ENCODE measurements at regions not wholly inside any gene's neighbourhood (a gene's known extent, or its start where the extent isn't known, plus 50 kb on each side); places are given as distances from the start of the nearest gene placed in this dataset.

DNA sequence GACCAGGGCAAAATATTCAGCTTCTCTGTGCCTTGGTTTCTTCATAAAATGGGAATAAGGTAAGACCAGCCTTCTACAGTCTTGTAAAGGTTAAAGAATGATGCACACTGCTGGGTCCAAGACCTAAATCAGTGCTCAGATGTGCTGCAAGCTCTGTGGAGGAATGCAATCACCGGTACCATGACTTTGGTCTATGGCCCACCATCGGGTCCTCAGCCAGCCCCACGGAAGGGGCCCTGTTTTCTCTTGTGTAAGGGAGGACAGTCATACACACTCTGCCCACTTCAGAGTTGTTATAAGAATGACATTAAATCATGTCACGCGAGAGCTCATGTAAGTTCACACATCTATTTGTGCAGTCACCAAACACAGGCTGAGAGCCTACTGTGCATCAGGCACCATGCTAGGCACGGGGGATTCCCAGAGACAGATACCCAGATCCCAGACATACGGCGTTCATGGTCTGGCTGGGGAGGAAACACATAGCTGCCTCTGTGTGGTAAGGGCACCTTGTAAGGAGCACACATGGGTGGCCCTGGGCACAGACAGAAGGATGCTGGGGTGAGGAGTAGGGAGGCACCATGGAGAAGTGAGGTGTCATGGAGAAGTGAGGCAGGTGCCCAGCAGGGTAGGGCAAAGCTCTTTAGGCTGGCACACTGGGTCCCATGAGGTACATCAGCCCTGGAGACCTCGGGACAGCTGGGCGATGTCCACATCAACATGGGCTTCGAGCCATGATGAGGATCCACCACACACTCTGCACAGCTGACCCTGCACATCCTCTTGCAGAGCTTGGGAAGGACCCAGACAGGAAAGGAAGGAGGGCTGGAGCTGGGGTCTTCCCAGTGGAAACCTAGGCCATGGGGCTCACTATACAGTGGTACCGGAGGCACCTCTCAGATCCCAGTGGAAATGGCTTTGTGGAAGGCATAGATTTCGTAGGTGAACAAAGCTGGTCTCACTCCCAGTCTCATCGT, 190.4 kb upstream of the DIO3 start:
- in situ Hi-C loops (cut with HindIII; ENCODE audit: low sequenced_read_pairs), result no loop called here
- no peak for DNase-seq (ENCODE audit: low spot score)

DNA sequence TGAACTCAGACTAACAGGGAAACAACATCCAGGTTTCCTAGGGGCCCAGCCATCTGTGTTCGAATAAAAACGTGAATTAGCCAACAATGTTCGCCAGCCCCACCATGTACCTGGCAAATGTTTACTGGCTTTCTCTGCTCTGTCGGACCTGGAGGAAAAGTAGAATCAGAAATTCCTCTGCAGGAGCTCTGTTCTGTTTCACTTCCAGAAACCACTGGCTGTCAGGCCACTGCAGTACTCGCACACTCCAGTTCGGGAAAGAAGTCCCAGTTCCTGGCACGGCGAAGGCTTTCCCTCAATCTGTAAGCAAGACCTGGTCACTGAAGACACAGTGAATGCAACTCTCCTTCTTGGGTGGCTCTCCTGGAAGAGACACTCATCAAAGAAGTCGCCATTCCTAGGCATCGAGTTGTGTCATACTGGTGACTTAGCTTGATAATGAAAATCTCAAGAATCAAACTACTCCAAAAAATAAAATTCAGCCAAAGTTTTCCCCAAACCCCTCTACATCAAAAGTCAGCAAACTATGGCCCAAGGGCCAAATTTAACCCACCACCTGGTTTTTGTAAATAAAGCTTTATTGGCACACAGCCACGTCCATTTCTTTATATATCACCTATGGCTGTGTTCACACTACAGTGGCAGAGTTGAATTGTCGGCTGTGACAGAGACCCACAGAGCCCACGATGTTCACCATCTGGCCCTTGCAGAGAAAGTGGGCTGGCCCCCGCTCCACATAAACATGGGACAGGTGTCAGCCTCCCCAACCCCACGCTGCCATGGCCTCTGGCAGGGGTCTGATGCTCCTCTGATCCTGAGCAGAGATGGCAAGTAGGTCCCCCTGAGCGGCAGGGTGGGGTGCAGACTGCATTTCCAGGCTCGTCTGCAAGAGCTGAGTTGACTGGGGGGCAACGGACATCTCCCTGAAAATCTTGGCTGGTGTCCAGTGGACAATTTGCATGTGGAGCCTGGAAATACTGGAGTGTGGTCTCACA, 189.2 kb upstream of the DIO3 start:
- in situ Hi-C loops (cut with HindIII; ENCODE audit: low sequenced_read_pairs), result no loop called here
- DNase-seq (ENCODE audit: low spot score), result peak; percentile 92

DNA sequence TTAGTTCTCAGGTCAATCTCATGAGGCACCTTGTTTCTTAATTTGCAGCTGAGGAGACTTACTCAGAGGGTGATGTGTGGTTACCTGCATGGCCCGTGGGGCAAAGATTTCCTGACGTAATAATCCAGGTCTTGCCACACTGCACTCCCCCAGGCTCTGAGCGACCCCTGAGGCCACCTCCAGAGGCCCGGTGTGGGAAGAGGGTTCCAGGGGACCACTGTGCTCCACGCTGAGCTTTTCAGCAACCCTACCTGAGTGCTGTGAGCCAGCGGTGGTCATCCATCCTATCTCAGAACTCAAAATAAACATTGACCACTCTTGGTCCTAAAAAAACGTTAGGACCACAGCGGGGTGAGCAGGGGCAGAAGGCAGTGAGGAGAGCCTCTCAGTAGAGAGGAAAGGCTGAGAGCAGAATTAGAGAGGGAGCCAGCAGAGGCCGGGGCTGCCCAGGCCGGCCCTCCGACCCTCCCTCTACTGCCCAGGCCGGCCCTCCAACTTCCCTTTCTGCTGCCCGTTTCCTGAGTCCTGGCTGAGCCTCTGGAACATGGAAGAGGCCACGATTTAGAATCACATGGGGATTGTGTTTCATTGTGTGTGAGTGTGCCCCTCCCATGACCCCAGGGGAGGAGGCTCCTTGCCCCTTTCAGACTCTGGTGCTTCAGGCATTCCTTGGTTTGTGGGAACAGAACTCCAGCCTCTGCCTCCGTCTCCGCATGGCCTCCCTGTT, 188.2 kb upstream of the DIO3 start:
- in situ Hi-C loops (cut with HindIII; ENCODE audit: low sequenced_read_pairs), result no loop called here
- no peak for DNase-seq (ENCODE audit: low spot score)

DNA sequence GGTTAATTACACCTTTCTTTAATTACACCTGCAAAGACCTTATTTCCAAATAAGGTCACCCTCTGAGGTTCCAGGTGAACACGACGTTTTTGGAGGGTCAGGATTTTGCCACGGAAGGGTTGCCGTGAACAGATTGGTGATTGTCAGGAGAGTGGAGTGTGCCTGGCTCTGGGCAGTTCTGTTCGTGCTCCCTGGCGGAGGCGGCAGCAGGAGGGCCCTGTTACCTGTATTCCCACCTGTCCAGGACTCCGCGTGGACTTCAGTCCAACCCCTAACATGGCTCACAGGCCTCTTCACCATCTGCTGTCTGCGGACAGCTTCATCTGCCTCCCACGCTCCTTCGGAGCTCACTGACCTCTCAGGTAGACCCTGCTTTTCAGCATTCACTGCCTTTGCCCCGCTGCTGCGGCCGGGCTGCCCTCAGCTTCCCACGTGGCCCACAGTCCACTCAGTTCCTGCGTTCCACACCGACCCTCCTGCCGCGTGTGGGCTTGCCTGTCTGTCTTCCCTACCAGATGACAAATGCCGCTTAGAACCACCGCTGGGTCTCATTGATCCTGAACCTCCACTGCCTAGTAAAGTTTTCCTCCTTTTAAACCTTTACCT, 187.5 kb upstream of the DIO3 start:
- in situ Hi-C loops (cut with HindIII; ENCODE audit: low sequenced_read_pairs), result no loop called here
- DNase-seq (ENCODE audit: low spot score), result no peak

DNA sequence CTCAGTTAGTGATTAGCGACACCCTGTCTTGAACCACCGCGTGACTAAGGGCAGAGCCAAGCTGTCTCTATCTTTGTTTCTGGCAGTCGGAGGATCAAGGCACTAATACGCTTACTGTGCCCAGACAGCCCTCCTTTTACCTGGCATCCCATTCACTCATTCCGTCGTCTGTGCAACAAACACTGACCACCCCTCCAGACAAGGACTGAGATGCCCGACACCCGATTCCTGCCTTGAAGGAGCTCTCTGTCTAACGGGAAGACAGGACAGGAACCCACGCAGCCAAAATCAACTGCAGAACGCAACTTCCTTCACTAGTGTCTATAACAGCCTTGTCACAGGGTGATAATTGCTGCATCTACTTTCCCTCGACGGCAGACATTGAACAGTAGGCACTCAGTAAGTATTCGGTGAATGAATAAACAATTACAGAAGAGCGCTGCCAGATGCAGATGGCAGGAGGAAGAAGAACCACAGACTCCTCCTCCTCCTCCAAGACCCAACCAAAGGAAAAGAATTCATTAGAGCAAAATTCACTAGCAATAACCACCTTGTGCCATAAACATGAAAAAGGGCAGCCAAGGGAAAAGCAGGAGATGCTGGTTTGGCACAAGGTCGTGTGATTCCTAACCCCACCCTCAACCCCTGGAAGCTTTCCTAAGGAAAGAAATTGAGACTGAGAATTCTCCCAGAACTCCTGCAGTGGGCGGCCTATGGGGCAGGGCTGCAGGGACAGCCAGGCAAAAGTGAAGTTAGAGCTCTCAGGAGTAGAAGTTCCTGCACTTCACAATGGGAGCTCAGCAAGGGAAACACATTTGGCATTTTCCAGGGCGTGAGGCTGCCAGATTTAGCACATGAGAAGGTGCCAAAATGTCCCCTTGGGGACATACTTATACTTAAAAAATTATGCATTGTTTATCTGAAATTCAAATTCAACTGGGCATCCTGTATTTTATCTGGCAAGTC, 186.6 kb upstream of the DIO3 start:
- DNase-seq (ENCODE audit: low spot score), result no peak
- in situ Hi-C loops (cut with HindIII; ENCODE audit: low sequenced_read_pairs), result no loop called here

DNA sequence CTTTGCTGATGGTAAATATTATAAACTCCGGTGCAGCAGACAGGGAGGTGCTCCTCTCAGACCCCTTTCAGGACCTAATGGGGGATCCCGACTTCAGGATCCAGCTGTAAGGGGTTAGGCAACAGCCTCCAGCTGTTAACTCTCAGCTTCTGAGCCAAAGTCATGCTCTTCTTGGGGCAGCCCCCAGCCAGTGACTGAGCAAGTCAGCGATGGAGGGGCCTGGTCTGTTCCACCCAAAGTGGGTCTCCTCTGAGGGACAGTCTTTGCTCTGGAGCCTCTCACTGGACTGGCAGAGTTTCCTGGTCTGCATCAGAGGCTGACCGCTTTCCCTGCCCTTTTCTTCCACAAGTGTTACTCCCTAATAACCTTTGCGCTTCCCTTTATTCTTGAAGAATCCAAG, 184.2 kb upstream of the DIO3 start:
- in situ Hi-C loops (cut with HindIII; ENCODE audit: low sequenced_read_pairs), result no loop called here

DNA sequence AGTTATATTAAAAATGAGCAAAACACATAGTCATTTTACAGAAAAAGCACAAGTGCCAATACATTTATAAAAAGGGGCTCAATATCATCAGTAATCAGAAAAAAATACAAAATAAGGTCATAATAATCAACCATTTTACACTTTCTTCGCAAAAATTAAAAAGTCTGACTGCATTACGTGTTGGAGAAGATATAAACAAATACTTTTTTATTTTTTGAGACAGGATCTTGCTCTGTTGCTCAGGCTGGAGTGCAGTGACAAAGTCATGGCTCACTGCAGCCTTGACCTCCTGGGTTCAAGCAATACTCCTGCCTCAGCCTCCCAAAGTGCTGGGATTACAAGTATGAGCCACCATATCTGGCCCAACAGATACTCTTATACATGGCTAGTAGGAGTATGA, 181.5 kb upstream of the DIO3 start:
- no peak for DNase-seq (ENCODE audit: low spot score)
- in situ Hi-C loops (cut with HindIII; ENCODE audit: low sequenced_read_pairs), result no loop called here

More for the DNA sequence above, 184.2 kb upstream of the DIO3 start:
- DNase-seq (ENCODE audit: low spot score), result no peak

DNA sequence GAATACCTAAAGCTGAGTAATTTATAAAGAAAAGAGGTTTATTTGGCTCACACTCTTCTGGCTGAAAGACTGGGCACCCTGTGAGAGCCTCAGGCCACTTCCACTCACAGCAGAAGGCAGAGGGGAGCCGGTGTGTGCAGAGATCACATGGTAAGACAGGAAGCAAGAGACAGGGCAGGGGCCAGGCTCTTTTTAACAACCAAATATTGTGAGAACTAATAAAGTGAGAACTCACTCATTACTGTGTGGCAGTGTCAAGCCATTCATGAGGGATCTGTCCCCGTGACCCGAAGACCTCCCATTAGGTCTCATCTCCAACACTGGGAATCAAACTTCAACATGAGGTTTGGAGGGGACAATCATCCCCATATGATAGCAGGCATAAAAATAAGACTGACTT, 180.8 kb upstream of the DIO3 start:
- in situ Hi-C loops (cut with HindIII; ENCODE audit: low sequenced_read_pairs), result no loop called here

DNA sequence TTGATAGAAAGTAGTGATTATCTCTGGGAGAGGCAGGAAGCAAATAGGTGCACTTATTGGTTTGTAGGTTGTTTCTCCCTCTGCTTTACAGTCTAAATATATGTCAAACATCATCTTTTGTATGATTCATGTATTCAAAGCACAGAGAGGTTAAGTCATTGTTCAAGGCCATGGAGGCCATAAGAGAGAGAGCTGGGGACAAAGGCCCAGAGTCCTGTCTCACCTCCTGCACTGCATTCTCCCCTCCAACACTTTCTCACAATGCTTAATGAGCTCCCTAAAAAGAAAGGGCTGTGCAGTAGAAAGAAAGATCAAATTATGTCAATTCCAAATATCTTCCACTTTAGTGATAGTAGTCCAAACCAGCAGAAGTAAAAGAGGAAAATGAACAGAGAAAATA, 180.4 kb upstream of the DIO3 start:
- in situ Hi-C loops (cut with HindIII; ENCODE audit: low sequenced_read_pairs), result no loop called here

More for the DNA sequence above, 180.8 kb upstream of the DIO3 start:
- DNase-seq (ENCODE audit: low spot score), result no peak

DNA sequence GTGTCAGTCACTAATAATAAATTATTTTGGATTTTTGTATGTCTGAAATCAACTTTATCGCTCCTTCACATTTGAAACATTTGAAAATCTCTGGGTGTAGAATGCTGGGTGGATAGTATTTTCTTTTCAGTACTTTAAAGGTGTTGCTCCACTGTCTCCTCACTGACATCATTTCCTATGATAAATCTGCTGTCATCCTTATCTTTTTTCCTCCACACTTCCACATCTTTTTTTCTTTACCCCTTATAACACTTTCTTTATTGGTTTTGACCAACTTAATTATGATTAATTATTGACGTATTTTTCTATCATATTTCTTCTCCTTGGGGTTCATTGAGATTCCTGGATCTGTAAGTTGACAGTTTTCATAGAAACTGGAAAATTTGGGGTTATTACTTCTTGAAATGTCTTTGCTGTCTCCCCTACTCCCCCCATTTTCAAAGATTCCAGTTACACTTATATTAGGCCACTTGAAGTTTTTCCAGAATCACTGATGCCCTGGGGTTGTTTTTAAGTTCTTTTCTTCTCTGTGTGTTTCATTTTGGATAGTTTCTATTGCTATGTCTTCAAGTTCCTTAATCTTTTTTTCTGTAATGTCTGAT, 177.5 kb upstream of the DIO3 start:
- no peak for DNase-seq (ENCODE audit: low spot score)
- in situ Hi-C loops (cut with HindIII; ENCODE audit: low sequenced_read_pairs), result no loop called here

More for the DNA sequence above, 180.4 kb upstream of the DIO3 start:
- DNase-seq (ENCODE audit: low spot score), result no peak

DNA sequence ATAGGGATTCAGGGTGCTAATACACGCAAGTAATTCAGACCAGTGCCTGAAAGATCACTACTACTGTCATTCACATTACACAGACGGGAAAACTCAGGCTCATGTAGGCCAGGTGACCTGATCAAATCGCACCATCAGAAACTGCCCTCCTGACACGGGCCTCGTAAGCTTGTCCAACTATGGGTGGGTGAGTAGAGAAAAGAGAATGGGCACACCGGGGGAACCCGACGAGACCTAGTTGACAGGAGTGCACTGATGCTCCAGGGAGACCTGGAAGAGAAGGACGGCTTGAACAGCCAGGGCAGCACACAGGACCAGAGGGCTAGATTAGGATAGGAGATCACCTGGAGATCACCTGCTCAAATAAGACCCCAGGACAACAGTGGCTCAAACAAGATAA, 166.9 kb upstream of the DIO3 start:
- in situ Hi-C loops (cut with HindIII; ENCODE audit: low sequenced_read_pairs), result no loop called here
- DNase-seq (ENCODE audit: low spot score), result no peak

DNA sequence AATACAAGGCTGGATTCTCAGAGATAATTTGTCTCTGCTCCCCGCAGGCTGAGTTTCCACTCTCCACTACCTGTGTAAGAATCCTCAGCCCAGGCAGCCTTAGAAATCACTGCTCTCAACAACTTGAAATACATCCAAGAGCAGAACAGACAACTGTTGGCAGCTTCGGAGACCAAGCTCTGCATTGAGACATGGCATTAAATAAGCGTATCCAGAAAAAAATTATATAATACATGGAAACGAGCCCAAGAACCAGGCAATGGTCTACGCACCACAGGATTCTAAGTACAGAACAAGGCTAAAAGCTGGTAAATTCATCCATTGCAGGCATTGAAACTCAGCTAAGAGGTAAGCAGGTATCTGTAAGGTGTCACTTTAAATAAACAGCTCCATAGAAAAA, 165.5 kb upstream of the DIO3 start:
- DNase-seq (ENCODE audit: low spot score), result peak; percentile 62
- in situ Hi-C loops (cut with HindIII; ENCODE audit: low sequenced_read_pairs), result no loop called here

DNA sequence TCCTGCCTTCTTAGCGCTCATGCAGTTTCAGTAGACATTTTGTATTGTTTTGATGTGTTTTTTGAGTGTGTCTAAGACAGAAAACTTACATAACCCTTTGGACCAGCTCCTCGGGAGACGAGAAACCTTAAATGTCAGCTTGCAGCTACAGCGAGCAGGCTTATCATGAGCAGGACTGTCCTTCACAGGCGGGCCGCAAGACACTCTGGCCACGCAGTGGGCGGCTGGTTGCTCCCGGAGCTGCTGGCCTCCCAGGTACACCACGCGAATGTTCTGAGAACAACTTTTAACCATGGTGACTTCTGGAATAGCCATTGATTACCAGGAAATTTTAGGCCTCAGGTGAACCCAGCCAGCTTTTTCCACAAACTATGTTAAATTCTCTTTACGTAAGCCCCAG, 164.1 kb upstream of the DIO3 start:
- in situ Hi-C loops (cut with HindIII; ENCODE audit: low sequenced_read_pairs), result no loop called here
- no peak for DNase-seq (ENCODE audit: low spot score)

DNA sequence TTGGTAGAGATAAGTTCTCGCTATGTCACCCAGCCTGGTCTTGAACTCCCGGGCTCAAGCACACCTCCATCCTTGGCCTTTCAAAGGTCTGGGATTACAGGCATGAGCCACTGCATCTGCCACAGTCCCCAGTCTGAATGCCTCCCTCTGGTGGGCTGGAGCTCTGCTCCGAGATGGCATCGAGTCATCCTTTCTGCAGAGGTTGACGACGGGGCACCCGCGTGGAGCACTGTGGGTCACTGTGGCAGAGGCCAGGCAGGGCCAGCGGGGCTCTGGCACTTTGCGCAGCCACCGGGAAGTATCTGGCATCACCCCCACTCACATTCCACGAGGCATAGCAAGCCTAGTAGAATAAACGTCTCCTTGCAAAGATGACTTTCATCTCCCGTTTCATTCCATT, 163.3 kb upstream of the DIO3 start:
- in situ Hi-C loops (cut with HindIII; ENCODE audit: low sequenced_read_pairs), result no loop called here
- peak; percentile 1 for DNase-seq (ENCODE audit: low spot score)

DNA sequence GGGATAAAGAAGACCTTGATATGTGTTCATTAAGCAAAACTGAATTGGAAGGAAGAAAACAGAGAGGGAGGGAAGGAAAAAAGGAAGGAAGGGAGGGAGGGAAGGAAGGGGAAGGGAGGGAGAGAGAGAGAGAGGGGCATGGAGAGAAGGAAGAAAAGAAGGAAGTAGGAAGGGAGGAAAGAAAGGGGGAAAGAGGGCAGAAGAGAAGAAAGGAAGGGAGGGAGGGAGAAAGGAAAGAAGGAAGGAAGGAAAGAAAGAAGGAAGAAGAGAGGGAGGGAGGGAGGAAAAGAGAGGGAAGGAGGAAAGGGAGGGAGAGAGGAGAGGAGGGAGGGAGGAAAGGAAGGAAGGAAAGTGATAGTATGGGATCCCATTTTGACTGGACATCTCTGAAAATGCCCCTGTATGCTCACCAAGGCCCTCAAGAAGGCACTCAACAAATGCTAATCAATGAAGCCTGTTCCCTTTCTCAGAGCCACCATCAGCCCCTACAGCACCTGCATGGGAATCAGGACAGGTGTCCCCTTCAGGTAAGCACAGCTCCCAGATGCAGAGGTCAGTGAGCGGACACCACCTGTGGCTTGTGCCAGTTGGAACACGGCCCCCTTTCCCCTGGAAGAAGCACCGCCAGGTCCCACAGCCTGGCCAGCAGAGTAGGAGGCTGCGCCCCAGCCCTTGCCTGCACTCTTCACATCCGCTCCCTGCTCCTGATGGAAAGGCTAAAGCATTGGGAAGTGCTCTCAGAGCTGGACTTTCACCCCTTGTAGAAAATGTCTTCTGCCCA, 161.4 kb upstream of the DIO3 start:
- in situ Hi-C loops (cut with HindIII; ENCODE audit: low sequenced_read_pairs), result no loop called here
- no peak for DNase-seq (ENCODE audit: low spot score)

DNA sequence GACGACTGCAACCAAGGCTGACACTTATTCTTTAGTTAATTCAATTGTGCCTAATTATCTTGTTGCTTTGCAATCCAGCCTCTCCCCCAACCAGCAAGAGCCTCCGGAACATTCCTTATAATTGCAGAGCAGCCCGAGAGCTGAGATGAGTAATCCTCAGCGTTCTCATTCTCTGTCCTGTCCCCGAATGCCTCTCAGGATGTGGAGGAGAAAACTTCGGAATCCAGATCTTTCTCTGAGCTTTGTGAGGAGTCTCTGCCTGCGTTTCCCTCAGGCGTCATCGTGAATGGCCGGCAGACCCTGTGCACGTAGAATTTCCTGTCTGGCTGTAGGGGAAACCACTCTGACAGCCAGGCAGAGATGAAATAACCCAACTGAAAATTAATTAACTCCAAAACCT, 160.5 kb upstream of the DIO3 start:
- DNase-seq (ENCODE audit: low spot score), result no peak
- in situ Hi-C loops (cut with HindIII; ENCODE audit: low sequenced_read_pairs), result no loop called here

All from G401 (cell line).